ENCODE measurements at regions not wholly inside any gene's neighbourhood (a gene's known extent, or its start where the extent isn't known, plus 50 kb on each side); places are given as distances from the start of the nearest gene placed in this dataset.

DNA sequence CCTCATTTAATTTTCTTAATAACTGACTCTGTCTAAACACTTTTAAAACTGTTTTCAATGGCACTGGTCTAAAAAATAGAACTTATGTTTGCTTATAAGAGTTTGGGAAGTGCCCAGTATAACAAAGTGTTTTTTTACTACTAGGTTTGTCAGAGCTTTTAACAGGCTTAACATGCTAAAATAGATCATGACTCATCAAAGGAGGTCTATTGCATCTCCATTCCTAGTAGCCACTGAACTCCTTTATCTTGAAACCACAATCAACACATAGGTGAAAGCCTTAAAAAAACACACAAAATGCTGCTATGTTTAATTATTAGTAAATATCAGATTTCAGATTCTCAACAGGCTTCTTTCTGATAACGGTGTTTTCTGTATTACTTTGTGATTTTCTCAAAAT is 196.4 kb upstream of the KIF2B start:
- TF ChIP-seq, protein P1, sequence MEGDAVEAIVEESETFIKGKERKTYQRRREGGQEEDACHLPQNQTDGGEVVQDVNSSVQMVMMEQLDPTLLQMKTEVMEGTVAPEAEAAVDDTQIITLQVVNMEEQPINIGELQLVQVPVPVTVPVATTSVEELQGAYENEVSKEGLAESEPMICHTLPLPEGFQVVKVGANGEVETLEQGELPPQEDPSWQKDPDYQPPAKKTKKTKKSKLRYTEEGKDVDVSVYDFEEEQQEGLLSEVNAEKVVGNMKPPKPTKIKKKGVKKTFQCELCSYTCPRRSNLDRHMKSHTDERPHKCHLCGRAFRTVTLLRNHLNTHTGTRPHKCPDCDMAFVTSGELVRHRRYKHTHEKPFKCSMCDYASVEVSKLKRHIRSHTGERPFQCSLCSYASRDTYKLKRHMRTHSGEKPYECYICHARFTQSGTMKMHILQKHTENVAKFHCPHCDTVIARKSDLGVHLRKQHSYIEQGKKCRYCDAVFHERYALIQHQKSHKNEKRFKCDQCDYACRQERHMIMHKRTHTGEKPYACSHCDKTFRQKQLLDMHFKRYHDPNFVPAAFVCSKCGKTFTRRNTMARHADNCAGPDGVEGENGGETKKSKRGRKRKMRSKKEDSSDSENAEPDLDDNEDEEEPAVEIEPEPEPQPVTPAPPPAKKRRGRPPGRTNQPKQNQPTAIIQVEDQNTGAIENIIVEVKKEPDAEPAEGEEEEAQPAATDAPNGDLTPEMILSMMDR (IDR thresholded peaks at IDR 0.05 in 4 of 5, conservative IDR thresholded peaks at IDR 0.05 in 1 of 5) = no peak
- no peak for TF ChIP-seq POLR2A (IDR thresholded peaks at IDR 0.05)
